ENCODE measurements at regions not wholly inside any gene's neighbourhood (a gene's known extent, or its start where the extent isn't known, plus 50 kb on each side); places are given as distances from the start of the nearest gene placed in this dataset.

DNA sequence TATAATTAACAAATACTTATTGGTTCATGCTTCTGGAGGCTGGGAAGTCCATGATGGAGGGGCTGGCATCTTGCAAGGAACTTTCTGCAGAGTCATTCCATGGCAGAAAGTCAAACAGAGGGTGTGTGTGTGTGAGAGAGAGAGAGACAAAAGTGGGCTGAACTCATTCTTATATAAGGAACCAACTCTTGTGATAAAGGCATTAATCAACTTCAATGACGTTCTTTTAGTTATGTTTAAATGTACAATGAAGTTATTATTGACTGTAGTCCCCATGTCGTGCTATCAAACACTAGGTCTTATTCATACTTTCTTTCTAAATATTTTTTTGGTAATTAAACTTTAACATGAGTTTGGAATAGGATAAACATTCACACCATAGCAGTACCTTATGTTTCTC, 1408.8 kb downstream of the STIM2 start:
- TF ChIP-seq, protein P1, sequence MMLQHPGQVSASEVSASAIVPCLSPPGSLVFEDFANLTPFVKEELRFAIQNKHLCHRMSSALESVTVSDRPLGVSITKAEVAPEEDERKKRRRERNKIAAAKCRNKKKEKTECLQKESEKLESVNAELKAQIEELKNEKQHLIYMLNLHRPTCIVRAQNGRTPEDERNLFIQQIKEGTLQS (IDR thresholded peaks at IDR 0.05; ENCODE audit: borderline replicate concordance, extremely low read depth, low read depth, low read length) = no peak
- TF ChIP-seq, protein P2, sequence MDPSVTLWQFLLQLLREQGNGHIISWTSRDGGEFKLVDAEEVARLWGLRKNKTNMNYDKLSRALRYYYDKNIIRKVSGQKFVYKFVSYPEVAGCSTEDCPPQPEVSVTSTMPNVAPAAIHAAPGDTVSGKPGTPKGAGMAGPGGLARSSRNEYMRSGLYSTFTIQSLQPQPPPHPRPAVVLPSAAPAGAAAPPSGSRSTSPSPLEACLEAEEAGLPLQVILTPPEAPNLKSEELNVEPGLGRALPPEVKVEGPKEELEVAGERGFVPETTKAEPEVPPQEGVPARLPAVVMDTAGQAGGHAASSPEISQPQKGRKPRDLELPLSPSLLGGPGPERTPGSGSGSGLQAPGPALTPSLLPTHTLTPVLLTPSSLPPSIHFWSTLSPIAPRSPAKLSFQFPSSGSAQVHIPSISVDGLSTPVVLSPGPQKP (IDR thresholded peaks at IDR 0.05; ENCODE audit: low read depth, low read length) = no peak
- TF ChIP-seq TAF1 (IDR thresholded peaks at IDR 0.05; ENCODE audit: borderline replicate concordance, low read depth, low read length) (no peak), BHLHE40 (IDR thresholded peaks at IDR 0.05; ENCODE audit: borderline replicate concordance in 1 of 2, low read depth in 2 of 2, low read length in 1 of 2) (no peak), ZNF274 (IDR thresholded peaks at IDR 0.05; ENCODE audit: insufficient read depth, insufficient read length) (no peak), MEF2A (IDR thresholded peaks at IDR 0.05; ENCODE audit: insufficient read depth, low read depth, low read length) (no peak), EZH2 (IDR thresholded peaks at IDR 0.05; ENCODE audit: borderline replicate concordance, control insufficient read depth, low read depth, low read length) (no peak)
- TF ChIP-seq, protein P3, sequence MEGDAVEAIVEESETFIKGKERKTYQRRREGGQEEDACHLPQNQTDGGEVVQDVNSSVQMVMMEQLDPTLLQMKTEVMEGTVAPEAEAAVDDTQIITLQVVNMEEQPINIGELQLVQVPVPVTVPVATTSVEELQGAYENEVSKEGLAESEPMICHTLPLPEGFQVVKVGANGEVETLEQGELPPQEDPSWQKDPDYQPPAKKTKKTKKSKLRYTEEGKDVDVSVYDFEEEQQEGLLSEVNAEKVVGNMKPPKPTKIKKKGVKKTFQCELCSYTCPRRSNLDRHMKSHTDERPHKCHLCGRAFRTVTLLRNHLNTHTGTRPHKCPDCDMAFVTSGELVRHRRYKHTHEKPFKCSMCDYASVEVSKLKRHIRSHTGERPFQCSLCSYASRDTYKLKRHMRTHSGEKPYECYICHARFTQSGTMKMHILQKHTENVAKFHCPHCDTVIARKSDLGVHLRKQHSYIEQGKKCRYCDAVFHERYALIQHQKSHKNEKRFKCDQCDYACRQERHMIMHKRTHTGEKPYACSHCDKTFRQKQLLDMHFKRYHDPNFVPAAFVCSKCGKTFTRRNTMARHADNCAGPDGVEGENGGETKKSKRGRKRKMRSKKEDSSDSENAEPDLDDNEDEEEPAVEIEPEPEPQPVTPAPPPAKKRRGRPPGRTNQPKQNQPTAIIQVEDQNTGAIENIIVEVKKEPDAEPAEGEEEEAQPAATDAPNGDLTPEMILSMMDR (IDR thresholded peaks at IDR 0.05 in 2 of 3, conservative IDR thresholded peaks at IDR 0.05 in 1 of 3; ENCODE audit: control insufficient read depth in 2 of 3, extremely low read depth in 1 of 3, insufficient read depth in 1 of 3, low read depth in 3 of 3, low read length in 3 of 3) = no peak
- TF ChIP-seq, protein P4, sequence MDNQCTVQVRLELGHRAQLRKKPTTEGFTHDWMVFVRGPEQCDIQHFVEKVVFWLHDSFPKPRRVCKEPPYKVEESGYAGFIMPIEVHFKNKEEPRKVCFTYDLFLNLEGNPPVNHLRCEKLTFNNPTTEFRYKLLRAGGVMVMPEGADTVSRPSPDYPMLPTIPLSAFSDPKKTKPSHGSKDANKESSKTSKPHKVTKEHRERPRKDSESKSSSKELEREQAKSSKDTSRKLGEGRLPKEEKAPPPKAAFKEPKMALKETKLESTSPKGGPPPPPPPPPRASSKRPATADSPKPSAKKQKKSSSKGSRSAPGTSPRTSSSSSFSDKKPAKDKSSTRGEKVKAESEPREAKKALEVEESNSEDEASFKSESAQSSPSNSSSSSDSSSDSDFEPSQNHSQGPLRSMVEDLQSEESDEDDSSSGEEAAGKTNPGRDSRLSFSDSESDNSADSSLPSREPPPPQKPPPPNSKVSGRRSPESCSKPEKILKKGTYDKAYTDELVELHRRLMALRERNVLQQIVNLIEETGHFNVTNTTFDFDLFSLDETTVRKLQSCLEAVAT (IDR thresholded peaks at IDR 0.05) = no peak

Data from GM12878 (cell line).